Brain microvascular endothelial cell (primary cell): ENCODE measurements at regions not wholly inside any gene's neighbourhood (a gene's known extent, or its start where the extent isn't known, plus 50 kb on each side); places are given as distances from the start of the nearest gene placed in this dataset.
A peak's percentile ranks its signal among the peaks of the same experiment; 100 is the strongest.

ENCODE experiments used
- DNase-seq: peaks from one replicate; pipeline ENCODE4 v3.0.0-alpha.2; 2020
- H3K27ac ChIP-seq: fragments of 250-450 bp; sonication (Bioruptor Pico); 2 replicates; pipeline ENCODE4 v1.5.1; 2020; ENCODE audit warnings: mild to moderate bottlenecking, moderate library complexity
- H3K27me3 ChIP-seq: fragments of 250-450 bp; sonication (Bioruptor Pico); replicated peaks from 2 replicates; pipeline ENCODE4 v1.5.1; 2020; ENCODE audit warnings: mild to moderate bottlenecking
- H3K36me3 ChIP-seq: fragments of 250-450 bp; sonication (Bioruptor Pico); replicated peaks from 2 replicates; pipeline ENCODE4 v1.5.1; 2020; ENCODE audit warnings: mild to moderate bottlenecking
- H3K4me3 ChIP-seq: 2 replicates; pipeline ENCODE4 v1.5.1; 2011; ENCODE audit warnings: low read depth, mild to moderate bottlenecking, control low read depth, low read length, moderate library complexity
- CTCF ChIP-seq: IDR thresholded peaks from 2 replicates; pipeline ENCODE4 v1.5.1; 2011; ENCODE audit warnings: low read depth, mild to moderate bottlenecking, moderate library complexity, low read length, control low read depth, inconsistent platforms; ENCODE audit errors: missing control alignments
- in situ Hi-C: cut with HindIII; loops from 2 replicates; pipeline ENCODE4 v1.10.0; 2017; ENCODE audit warnings: low sequenced_read_pairs, low pct_ligation_motif_present

GRCh38 chr13:23506071-23506806, 64.0 kb upstream of the TNFRSF19 start:
- DNase-seq, result no peak
- in situ Hi-C loops, result no loop called here
- no peaks in the 10 kb centered on the region for H3K27me3 ChIP-seq
- no peak for TF ChIP-seq CTCF
- H3K36me3 ChIP-seq, result no peaks in the 10 kb centered on the region
- H3K4me3 ChIP-seq, result no peak overlapping the region
- H3K27ac ChIP-seq, result peak overlapping the region; percentile 89

DNA sequence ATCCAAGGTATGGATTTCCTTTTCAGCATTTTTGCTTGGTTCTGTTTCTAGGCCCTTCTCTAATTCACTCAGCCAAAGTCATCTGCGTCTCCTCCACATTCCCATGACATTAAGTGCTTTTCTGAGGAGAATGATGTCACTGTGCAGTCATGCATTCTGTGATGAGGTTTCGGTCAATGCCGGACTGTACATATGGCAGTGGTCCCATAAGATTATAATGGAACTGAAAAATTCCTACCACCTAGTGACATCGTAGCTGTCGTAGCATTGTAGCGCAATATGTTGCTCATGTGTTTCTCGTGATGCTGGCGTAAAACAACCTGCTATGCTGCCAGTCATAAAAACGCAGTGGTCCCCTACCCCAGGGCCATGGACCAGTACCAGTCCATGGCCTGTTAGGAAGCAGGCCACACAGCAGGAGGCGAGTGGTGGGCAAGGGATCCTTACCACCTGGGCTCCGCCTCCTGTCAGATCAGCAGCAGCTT, 63.4 kb upstream of the TNFRSF19 start:
- Histone ChIP-seq H3K27ac (peak overlapping the region; percentile 89), H3K36me3 (no peaks in the 10 kb centered on the region), H3K4me3 (no peak overlapping the region), H3K27me3 (no peaks in the 10 kb centered on the region)
- no peak for TF ChIP-seq CTCF
- DNase-seq, result peak; percentile 92
- in situ Hi-C loops, result no loop called here

DNA sequence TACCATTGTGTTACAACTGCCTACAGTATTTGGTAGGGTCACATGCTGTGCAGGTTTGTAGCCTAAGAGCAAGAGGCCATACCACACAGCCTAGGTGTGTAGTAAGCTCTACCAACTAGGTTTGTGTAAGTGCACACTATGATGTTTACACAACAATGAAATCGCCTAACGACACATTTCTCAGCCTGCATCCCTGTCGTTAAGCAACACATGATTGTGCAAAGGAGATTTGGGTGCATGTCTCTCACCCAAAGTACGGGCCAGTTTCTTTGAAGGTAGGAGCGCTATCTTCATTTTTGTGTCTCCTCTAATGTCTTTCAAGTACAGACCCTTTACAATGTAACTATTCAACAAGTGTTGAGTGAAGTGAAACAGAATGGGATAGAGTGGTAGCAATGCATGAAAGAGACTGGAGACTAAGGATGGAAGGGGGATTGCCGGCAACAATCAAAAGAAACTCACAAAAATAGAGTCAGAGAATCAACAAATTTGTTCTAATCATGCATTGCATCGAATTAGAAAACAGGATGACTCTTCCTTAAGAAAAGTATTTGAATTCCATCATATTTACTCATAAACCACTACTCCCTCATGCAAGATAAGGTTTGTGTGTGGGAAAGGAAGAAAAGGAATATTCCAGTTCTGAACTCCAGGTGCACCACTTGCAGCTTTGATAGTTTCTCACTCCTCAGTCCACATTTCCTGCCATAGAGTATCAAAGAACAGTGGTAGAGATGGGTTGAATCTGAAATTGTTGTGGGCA, 60.2 kb upstream of the TNFRSF19 start:
- H3K36me3 ChIP-seq, result no peaks in the 10 kb centered on the region
- no peak overlapping the region for H3K4me3 ChIP-seq
- in situ Hi-C loops, result no loop called here
- TF ChIP-seq CTCF, result peak; percentile 22
- H3K27me3 ChIP-seq, result no peaks in the 10 kb centered on the region
- H3K27ac ChIP-seq, result peak overlapping the region; percentile 86
- DNase-seq, result peak; percentile 74

GRCh38 chr13:23510544-23510916, 59.7 kb upstream of the TNFRSF19 start:
- peak overlapping the region; percentile 86 for H3K27ac ChIP-seq
- TF ChIP-seq CTCF, result no peak
- H3K27me3 ChIP-seq, result no peaks in the 10 kb centered on the region
- H3K36me3 ChIP-seq, result no peaks in the 10 kb centered on the region
- in situ Hi-C loops, result no loop called here
- H3K4me3 ChIP-seq, result no peak overlapping the region
- DNase-seq, result no peak

GRCh38 chr13:23510979-23511735, 59.1 kb upstream of the TNFRSF19 start:
- peak; percentile 75 for DNase-seq
- peak; percentile 56 for TF ChIP-seq CTCF
- in situ Hi-C loops, result no loop called here

More at GRCh38 chr13:23510979-23511735, 59.1 kb upstream of the TNFRSF19 start:
- H3K27ac ChIP-seq, result peak overlapping the region; percentile 86
- H3K36me3 ChIP-seq, result no peaks in the 10 kb centered on the region
- H3K4me3 ChIP-seq, result no peak overlapping the region
- no peaks in the 10 kb centered on the region for H3K27me3 ChIP-seq
